NCI-H2227 treated with DMSO at 0.1 percent for 48 hours (cell line): ENCODE measurements at regions not wholly inside any gene's neighbourhood (a gene's known extent, or its start where the extent isn't known, plus 50 kb on each side); places are given as distances from the start of the nearest gene placed in this dataset.
"Not testable (repeated sequence)": the region's sequence is repeated elsewhere in the genome, so short reads cannot be mapped to it uniquely, and the experiment has no call there.

ENCODE experiments used
- DNase-seq: peaks from one replicate; lab custom pipeline; 2025; lab: John Stamatoyannopoulos, UW

- no peak for DNase-seq
Measured at GRCh38 chr6:811831-812230, 118.9 kb upstream of the EXOC2 start.

- no peak for DNase-seq
Measured at GRCh38 chr6:811191-811590, 118.3 kb upstream of the EXOC2 start.

GRCh38 chr6:804771-805170 lies 111.8 kb upstream of the EXOC2 start:
- DNase-seq: no peak

DNA sequence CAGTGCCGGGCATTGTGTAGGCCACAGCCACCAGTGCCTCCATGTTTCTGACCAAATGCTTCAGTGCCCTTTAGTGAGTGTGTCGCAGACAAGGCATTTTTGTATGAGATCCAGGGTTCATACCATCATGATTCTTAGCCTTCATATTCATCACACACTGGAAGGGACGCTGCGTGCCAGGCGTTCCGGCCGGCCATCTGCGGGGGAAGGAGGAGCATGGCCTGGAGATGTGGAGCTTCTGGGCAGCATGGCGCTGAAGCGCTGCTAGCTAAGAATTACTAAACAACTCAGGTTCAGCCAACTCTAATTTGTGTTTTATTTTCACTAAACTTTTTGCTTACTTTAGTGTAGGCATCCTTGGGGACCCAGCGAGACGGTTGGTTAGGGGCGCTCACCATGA lies 111.4 kb upstream of the EXOC2 start:
- DNase-seq: no peak

DNA sequence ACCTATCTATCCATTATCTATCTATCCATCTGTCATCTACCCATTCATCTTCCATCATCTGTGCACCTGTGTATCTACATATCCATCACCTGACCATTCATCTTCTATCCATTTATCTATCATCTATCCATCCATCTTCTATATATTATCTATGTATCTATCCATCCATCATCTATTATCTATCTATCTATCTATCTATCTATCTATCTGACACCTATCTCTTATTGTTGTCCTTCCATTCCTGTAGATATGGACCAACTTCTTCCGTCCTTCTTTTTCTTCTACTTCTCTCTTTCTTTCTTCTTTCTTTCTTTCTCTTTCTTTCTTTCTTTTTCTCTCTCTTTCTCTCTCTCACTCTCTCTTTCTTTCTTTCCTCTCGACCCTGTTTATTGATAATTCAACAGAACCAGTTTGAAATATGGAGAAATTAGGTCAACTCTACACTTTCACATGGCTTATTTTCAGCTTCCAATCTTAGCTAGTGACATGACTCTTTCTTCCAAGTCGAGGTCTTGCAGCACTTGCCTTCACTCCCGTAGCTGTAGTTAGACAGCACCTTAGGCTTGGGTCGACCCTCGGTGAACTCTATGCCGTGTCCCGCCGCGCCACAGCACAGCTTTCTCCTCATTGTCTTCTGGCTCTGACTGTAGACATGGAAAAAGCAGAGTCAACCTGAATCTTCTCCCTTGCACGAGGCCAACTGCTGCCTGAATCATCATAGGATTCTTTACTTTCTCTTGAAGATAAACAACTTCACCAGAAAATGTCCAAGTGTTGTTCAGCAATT lies 110.4 kb upstream of the EXOC2 start:
- DNase-seq: no peak

- no peak for DNase-seq
Measured at GRCh38 chr6:802701-803100, 109.8 kb upstream of the EXOC2 start.

DNA sequence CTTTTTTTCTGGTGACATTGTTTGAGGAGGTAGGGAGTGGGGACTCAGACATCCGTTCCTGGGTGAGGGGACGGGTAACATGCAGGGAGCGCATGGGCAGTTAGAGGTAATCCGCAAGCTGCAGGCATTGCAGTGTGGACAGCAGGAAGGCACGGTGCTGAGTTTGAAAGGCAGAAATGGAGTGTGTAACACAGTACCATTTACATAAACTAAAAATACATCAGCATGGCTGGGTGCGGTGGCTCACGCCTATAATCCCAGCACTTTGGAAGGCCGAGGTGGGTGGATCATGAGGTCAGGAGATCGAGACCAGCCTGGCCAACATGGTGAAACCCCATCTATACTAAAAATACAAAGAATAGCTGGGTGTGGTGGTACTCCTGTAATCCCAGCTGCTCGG lies 109.3 kb upstream of the EXOC2 start:
- DNase-seq: not testable (repeated sequence)

DNA sequence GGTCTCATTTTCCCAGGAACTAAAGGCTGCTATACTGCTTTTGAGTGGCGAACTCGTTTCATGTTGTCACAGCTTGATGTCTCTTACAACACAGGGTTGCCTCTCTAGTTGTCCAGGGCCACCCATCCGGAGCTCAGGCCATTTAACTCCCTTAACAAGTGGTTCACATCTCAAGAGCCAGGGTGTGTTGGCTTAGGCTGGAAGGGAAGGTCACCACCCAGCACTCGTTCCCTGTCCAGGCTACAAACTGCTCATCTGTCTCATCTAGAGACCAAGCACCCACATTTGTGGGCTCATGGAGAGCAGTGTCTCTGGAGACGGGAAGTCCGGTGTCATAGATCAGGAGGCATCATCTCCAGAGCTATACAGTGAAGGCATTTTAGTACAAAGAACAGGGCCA lies 106.8 kb upstream of the EXOC2 start:
- no peak for DNase-seq

GRCh38 chr6:797479-798077 lies 104.6 kb upstream of the EXOC2 start:
- peak; percentile 25 for DNase-seq

DNA sequence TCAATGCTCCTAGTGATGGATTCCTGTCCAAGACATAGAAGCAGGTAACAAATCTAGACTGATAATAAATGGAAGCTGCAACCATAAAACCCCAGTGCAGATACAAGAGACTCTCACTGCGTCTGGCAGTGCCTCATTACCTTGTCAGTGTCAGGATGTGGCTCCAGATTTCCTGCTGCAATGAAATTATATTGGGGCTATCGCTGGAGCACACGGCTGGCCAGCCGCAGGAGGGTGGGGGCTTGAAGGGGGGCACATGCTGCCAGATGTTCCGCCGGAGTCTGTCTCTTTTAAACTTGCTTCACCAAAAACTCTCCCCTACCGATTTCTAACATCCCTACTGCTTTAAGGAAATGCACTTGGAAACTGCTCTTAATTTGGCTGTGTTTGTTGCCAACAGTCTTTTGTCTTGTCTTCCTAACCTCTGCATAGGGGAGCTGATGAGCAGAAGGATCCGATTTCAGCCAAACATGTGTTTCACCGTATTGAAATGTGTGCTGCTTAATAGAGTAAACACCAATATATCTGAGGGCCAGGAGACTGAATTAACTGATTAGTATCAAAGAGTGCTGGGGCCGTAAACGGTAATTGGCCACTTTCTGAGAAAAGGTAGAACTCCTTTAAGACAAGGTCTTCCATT lies 102.2 kb upstream of the EXOC2 start:
- no peak for DNase-seq

GRCh38 chr6:793261-793660 lies 100.3 kb upstream of the EXOC2 start:
- DNase-seq: no peak

- no peak for DNase-seq
Measured at GRCh38 chr6:792662-793061, 99.7 kb upstream of the EXOC2 start.

- no peak for DNase-seq
Measured at GRCh38 chr6:788058-788457, 95.1 kb upstream of the EXOC2 start.

DNA sequence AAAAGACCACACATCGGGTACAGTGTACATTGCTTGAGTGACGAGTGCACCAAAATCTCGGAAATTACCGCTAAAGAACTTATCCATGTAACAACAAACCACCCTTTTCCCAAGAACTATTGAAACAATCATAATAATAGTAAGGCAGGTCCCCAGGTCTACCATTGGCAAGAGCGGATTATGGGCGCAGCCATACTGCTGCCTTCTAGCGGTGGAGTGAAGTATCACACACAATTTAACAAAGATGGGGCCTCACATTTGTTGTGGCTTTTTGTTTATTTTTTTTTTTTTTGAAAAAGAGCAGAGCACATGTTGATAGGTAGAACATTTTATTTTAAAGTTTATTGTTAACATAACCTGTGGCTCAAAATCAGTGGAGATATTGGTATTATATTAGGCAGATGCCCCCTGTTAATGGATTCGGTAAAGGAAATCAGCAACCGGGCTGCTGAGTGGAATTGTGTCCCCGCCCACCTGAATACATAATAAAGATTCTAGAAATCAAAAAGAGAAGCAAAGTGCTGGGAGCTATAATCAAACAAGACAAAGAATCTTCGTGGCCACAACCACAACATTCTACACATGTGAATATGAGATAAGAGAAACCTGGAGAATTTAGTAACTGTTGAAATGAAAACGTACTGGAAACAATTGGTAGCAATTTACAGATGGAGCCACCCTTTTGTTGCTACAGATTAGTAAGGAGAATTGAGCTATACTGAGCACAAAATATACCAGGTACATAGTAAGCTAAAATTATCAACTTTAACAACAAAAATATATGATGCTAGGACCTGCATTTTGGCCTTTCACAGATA lies 94.2 kb upstream of the EXOC2 start:
- no peak for DNase-seq

DNA sequence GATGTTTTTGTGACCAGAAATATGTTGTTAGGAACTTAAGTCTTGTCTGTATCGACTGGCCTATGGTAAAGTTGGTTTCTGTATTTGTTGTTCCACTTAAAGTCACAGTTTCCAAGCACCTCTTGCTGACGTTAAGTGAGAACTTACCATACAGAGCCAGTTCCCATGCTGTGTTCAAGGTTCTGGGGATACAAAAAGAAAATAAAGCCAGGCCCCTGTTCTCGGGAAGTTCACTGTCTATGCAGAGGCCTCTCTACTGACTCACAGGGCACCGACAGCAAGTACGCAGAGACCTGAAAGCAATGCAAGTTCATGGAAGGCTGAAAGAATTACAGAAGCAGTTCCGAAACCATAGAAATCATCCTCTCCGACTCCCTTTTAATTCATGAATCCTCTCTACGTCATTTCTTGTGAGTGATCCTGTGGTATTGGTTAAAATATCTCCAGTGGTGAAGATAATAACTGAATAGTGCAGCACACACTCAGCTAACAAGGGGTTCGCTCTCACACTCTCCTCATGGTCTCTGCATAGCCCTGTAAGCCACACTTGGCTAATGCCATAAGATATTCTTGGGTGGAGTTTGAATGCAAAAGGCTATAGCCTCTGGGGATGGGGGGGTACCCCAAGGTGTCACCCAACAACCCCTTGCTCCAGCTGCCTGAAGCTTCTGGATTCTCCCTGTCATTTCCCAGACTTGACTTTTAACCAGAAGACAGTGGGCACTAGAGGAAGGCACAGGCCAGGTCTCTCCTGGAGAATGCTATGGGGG lies 91.2 kb upstream of the EXOC2 start:
- no peak for DNase-seq

GRCh38 chr6:782141-782540 lies 89.2 kb upstream of the EXOC2 start:
- DNase-seq: no peak

DNA sequence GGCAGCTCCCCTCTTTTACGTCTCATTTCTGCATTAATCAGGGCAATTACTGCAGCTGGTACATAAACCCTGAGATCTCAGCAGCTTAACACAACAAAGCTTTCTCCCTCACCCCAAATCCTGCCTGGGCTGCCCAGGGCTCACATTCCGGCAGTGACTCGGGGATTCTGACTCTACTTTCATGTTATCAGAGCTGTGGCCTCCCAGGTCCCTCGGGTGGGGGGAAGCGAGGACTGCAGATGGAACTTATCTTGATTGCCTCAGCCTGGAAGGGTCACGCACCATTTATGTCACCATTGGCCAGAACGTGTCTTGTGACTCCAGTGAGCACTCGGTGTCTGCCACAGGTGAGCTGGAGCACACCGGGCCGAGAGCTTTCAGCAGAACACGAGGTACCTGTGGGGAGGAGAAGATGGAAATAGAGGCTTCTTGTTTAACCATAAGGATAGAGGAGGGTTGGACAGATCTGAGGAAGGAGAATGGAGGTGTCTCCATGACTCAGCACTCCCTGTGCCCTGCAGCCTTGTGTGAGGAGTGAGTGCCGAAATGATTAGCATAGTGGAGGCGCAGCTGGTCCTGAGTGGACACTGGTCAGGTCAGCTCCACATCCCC lies 88.5 kb upstream of the EXOC2 start:
- DNase-seq: no peak

GRCh38 chr6:780706-781105 lies 87.8 kb upstream of the EXOC2 start:
- DNase-seq: no peak

DNA sequence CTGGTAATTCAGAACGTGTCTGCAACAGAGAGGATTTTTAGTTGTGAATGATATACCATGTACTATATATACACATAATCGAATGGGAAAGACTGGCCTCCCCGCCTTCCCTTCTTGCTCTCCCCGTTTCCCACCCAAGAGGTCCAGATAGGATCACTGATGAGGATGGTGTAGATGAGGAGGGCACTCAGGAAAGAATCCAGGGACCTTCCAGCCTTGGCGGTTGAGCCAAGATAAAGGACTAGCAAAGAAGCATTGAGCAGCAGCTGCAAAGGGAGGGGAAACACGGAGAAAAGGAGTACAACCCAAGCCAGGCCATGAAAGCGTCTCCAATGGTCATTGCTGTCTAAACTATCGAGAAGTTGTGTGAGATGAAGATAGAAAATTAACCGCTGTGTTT lies 84.0 kb upstream of the EXOC2 start:
- DNase-seq: no peak

GRCh38 chr6:776528-776931 lies 83.6 kb upstream of the EXOC2 start:
- DNase-seq: no peak

- no peak for DNase-seq
Measured at GRCh38 chr6:775863-776262, 82.9 kb upstream of the EXOC2 start.
